OCI-LY1 (cell line): ENCODE measurements at regions not wholly inside any gene's neighbourhood (a gene's known extent, or its start where the extent isn't known, plus 50 kb on each side); places are given as distances from the start of the nearest gene placed in this dataset.

Experiments used
- EZH2 ChIP-seq: fragments of 200-600 bp; sonication (generic), shearing (Covaris generic); IDR thresholded peaks from 2 replicates; pipeline ENCODE4 v1.8.0; 2017; ENCODE audit warnings: borderline replicate concordance, mixed run types, mild to moderate bottlenecking, antibody characterized with exemption, low read length, moderate library complexity, mixed read lengths
- TF ChIP-seq, protein P1 (sequence below): fragments of 200-600 bp; sonication (generic), shearing (Covaris generic); IDR thresholded peaks from 2 replicates; pipeline ENCODE4 v1.5.1; 2017; ENCODE audit warnings: mild to moderate bottlenecking, antibody characterized with exemption, low read length, moderate library complexity, mixed read lengths

DNA sequence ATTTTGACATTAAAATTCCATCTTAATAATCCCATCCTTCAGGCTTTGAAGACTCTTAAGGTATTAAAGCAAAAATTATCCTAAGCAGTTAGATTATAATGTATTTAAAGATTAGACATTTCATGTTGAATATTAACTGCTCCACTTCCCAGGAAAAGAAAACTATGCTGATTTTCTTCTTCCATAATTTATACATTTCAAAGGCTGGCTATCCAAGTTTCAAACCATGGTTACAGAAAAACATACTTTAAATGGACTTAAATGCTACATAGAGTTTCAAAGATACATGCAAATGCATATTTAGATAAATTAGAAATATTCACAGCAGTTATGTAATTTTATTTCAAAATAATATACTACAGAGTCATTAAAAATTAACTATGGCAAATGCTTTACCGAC, 1505.6 kb upstream of the ZEB2 start:
- TF ChIP-seq, protein P1, sequence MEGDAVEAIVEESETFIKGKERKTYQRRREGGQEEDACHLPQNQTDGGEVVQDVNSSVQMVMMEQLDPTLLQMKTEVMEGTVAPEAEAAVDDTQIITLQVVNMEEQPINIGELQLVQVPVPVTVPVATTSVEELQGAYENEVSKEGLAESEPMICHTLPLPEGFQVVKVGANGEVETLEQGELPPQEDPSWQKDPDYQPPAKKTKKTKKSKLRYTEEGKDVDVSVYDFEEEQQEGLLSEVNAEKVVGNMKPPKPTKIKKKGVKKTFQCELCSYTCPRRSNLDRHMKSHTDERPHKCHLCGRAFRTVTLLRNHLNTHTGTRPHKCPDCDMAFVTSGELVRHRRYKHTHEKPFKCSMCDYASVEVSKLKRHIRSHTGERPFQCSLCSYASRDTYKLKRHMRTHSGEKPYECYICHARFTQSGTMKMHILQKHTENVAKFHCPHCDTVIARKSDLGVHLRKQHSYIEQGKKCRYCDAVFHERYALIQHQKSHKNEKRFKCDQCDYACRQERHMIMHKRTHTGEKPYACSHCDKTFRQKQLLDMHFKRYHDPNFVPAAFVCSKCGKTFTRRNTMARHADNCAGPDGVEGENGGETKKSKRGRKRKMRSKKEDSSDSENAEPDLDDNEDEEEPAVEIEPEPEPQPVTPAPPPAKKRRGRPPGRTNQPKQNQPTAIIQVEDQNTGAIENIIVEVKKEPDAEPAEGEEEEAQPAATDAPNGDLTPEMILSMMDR: no peak
- TF ChIP-seq EZH2: no peak
